GM11168 (cell line): ENCODE measurements at regions not wholly inside any gene's neighbourhood (a gene's known extent, or its start where the extent isn't known, plus 50 kb on each side); places are given as distances from the start of the nearest gene placed in this dataset.

ENCODE experiments used
- in situ Hi-C: fragments of 300-500 bp; cut with MboI; formaldehyde crosslinking; loops from one replicate; pipeline ENCODE4 v1.12.0; 2022; ENCODE audit warnings: low sequenced_read_pairs; ENCODE audit not compliant: unreplicated experiment

DNA sequence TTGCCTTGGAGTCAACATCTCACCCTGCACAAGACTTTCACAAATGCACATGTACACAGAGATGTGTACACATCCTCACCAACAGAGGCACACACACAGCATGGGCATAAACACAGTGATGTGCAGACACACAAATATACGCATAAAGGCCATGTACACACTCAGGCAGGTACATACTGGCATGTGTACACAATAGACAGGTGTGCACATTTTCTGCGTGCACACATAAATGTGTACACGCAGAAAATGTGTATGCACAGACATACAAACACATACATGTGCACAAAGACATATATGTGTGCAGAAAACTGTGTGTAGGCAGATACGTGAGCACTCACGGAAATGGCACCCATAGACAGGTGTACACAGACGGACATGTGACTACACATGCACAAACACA, 85.3 kb upstream of the ZBTB40 start:
- in situ Hi-C loops: no loop called here

DNA sequence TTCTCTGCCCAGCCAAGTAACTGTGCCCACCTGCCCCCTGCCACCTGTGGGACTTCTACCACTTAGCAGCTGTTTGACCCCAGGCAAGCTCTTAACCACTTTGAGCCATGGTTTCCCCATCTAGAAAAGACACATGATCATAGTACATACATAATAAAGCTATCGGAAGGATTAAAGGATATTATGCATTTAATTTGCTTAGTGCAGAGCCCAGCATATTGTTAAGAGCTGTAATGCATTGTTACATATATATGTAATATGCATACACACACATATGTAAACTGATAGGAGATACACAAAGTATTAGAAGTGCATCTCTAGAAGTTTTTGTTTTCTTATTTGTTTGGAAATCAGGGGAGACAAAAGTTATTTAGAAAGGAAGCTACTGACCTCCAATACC, 83.5 kb upstream of the ZBTB40 start:
- in situ Hi-C loops: no loop called here

DNA sequence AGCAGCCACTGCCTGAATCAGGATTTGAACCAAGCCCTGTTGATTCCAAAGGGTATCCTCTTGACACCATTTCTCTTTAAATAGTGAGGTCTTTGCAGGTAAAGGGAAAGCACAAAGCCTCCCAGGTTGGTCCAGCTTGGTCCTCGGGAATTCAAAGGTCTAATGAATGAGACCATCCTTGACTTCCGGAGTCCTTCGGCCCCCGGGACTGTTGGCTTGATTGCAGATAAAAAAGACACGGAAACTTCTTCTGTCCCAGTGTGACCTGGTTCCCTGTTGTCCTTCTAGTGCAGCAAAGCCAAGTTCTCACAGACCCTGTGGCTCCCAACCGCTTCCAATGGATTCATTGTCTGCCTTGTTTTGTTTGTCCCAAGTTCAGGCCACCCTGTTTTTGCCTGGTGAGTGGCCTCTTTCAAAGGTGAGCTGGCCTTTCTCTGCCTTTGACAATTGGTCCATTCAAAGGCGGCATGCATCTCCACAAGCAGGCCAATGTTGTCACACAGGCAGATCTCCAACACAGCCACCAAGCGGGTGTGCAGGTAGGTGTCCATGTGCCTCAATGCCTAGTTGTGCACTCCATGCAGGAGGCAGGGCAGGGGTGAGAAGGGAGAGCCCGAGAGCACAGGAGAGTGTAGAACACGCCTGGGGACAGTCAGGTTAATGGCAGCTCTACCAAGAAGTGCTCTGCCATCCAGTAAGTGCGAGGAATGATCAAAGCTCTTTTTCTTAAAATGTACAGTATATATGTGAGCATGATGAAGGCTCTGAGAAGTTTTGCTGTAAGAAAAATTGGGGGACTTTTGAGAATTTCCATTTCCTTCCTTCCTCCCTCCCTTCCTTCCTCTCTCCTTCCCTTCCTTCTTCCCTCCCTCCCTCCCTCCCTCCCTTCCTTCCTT, 82.1 kb upstream of the ZBTB40 start:
- in situ Hi-C loops: no loop called here

DNA sequence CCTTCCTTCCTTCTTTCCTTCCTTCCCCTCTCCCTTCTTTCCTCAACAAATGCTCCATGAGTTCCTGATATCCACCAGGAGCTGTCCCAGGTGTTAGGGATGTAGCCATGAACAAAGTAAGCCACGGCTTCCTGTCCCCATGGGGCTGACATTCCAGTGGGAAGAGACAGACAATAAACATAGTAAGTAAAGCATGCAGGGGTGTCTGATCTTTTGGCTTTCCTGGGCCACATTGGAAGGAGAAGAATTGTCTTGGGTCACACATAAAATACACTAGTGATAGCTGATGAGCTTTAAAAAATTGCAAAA, 81.5 kb upstream of the ZBTB40 start:
- in situ Hi-C loops: no loop called here

GRCh38 chr1:22371408-22371807, 80.2 kb upstream of the ZBTB40 start:
- in situ Hi-C loops: no loop called here

GRCh38 chr1:22373252-22373651, 78.4 kb upstream of the ZBTB40 start:
- in situ Hi-C loops: no loop called here

- in situ Hi-C loops: no loop called here
Measured at GRCh38 chr1:22374001-22374400, 77.7 kb upstream of the ZBTB40 start.

DNA sequence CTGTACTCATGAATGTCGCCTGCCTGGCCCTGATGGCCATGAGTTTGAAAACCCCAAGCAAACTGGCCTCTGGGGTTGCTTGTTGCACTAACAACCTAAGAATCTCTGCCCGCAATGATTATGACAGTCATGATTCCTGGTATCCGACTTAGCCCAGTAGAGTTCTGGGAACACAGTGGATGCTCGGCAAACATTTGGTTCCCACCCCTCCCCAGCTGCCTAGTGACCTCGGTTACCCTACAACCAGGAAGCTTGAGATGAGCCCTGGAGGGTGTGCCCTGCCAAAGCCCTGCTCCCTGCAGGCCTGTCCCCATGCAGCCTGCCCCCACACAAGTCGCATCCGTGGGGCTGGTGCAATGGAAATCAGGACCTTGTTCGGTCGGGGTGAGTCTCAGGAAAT, 76.0 kb upstream of the ZBTB40 start:
- in situ Hi-C loops: no loop called here

DNA sequence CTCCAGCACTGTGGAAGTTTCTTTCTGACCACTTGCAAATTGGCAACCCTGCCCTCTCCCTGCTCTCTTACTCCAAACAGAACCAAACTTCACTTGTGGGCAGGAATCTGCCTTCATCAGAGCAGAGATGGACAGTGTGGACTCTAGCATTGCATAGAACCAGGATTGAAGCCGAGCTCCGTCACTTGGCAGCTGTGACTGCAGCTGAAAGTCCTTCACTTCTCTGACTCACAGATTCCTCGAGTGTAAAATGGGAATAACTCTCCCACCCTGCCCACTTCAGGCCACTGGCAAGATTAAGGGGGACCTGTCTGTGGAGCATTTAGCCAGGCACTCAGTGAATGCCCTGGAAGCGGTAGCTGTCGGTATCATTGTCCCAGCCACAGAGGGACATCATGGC, 75.7 kb upstream of the ZBTB40 start:
- in situ Hi-C loops: no loop called here

GRCh38 chr1:22376546-22376945, 75.1 kb upstream of the ZBTB40 start:
- in situ Hi-C loops: no loop called here

DNA sequence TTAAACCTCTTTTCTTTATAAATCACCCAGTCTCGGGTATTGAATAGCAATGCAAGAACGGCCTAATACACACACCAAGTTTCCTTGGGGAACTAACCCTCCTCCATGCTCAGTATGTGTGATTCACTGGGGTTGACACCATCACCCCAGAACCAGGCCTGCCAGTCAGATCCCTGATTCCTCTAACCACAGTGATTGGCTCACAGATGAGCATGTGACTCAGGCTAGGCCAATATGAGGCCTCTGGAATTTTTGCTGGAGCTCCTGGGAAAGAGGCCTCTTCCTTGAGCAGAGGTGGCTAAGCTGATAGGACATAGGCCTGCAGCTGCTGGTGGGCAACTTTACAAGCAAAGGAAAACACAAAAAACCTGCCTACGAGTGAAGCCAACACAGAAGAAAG, 74.7 kb upstream of the ZBTB40 start:
- in situ Hi-C loops: no loop called here

DNA sequence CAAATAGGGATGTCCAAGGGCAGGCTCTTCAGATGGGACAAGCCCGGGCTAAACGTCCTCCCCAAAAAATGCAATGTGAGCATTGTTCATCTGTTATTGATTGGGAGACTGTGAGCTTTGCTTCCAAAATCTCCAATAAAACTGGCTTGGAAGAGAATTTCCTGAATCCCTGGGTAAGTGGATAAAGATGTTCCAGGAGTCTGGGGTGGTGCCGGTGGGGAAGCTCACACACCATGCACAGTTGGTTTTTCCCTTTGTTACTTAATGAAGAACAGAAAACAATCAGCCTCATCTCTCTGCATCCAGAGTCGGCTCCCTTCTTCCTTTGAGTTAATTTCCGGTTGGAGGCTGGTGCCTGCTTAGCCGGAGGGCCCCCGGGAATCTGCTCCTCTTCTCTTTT, 72.1 kb upstream of the ZBTB40 start:
- in situ Hi-C loops: no loop called here

GRCh38 chr1:22380024-22380785, 71.4 kb upstream of the ZBTB40 start:
- in situ Hi-C loops: no loop called here

- in situ Hi-C loops: no loop called here
Measured at GRCh38 chr1:22383526-22384294, 67.9 kb upstream of the ZBTB40 start.

DNA sequence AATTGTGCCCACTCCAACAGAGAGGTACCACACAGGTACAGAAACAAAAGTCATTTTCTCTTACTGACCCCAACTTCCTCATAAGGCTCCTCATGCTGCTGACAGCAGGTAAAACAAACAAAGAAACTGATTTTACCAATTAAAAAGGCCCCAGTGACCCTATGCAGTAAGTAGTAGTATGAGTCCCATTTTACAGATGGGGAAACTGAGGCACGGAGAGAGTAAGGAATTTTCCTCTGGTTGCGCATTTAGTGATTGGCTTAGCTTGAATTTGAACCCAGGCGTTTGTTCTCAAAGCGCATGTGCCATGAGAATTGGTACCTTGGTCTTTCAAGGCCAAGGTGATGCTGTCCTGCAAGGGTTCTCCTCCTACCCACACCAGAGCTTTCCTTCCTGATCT, 66.1 kb upstream of the ZBTB40 start:
- in situ Hi-C loops: no loop called here

DNA sequence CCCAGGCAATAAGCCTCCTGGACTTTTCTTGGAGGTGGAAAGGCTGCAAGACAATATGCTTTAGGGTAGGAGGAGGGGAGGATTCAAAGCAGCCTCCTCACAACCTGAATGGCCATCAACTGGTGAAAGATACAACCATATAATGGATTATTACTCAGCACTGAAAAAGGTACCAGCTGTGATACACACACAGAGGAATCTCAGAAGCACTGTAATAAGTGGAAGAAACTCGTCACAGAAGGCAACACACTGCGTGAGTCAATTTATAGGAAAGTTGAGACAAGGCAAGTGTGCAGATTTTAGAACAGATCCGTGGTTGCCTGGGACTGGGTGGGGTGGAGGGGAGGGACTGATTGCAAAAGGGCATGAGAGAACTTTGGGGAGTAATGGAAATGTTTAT, 64.9 kb upstream of the ZBTB40 start:
- in situ Hi-C loops: no loop called here

DNA sequence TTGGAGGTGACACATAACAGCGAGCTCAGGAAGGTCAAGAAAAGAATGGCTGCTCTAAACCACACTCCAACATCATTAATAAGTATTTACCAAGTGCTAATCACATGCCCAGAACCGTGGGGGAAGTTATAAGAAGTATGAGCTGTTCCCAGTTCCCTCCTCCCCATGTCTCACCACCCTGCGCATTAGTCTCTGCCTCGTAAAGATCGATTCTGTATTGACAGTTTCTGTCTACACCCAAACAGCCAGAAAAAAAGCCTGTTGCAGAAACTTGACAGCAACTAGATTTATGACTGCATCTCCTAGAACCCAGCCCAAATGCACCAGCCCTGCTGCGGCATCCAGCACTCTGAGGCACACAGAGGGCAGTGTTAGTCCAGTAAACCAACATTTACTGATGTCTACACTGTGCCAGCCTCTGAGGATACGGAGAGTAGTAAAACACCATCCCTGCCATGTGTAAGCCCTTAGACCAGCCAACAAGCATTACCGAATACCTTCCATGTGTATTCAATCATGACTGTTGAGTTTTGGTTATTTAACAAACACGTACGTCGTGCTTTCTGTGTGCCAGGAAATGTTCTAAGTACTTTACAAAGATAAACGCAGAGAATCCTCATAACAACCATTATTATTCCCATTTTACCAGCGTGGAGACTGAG, 63.6 kb upstream of the ZBTB40 start:
- in situ Hi-C loops: no loop called here

GRCh38 chr1:22388671-22389450, 62.8 kb upstream of the ZBTB40 start:
- in situ Hi-C loops: no loop called here

GRCh38 chr1:22393587-22393986, 58.1 kb upstream of the ZBTB40 start:
- in situ Hi-C loops: no loop called here
